DMS53 treated with DMSO at 0.1 percent for 48 hours (cell line): ENCODE measurements at regions not wholly inside any gene's neighbourhood (a gene's known extent, or its start where the extent isn't known, plus 50 kb on each side); places are given as distances from the start of the nearest gene placed in this dataset.

Experiments used
- DNase-seq: peaks from one replicate; lab custom pipeline; 2025; ENCODE audit not compliant: unreplicated experiment; lab: John Stamatoyannopoulos, UW

DNA sequence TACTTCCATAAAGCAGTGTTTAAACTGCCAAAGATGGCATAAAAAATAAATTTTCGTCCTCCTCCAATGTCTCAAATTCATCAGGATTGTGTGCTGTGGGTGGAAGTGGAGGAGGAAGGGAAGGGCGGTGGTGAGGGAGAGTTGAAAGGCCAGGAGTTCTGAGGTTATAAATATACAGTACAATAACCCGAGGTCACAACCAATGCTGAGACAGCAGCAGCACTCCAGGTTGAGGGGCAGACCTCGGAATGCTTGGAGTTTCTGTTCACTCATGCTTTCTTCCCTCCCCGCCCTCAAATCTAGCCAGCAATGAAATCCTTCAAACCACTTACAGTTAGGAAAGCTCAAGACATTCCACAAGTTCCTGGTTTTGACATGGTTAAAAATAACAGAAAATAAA, 134.0 kb upstream of the SMAD1 start:
- no peak for DNase-seq

DNA sequence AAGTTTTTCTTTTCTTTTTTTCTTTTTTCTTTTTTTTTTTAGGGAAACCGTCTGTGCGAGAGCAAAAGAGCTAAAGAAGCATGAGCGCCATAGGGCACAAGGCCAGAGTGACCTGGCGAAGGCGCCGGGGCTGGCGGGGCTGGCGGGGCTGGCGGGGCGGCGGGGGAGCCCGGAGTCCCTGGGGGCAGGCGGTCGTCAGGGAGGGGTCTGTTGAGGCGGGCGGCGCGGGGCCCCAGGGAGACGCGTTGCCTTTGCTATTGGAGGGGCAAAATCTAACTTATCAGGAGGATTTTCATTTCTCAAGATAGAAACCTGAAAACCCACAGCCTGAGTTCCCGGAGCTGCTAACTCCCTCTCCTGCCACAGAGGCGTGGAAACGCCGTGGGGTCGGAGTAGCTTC, 135.6 kb upstream of the SMAD1 start:
- DNase-seq, result no peak

DNA sequence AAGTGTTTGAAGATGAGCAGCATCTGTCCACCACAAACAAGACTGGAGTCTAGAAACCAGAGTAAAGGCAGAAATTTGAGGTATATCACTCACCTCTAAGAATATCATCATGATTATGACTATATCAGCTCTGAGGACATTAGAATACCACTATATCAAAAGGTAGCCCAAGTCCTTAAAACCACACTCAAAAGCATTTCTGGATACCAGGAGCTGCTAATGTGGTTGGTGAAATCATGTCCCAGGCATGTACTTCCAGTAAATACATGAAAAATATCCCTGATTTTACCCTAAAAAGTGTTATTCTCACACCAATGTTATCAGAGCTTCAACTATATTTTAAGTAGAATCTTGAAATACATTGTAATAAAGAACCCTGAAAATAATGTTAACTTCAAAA, 136.3 kb upstream of the SMAD1 start:
- no peak for DNase-seq

DNA sequence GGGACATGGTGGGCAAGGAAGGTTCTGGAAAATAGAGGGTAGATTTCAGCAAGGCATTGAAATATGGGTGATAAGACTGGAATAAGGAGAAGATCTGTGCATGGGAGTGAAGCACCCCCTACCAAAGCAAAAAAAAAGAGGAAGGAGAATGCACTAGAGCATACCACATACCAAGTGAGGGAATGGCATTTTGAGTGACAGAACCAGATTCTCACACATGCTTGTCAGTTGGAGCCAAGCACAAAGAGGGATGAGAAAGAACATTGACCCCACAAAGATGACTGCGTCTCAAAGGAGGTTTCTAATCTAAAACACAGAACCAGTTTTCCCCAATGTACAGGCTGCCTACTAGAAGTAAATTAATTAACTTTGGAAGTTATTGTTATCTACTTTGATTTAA, 140.3 kb upstream of the SMAD1 start:
- DNase-seq, result no peak

DNA sequence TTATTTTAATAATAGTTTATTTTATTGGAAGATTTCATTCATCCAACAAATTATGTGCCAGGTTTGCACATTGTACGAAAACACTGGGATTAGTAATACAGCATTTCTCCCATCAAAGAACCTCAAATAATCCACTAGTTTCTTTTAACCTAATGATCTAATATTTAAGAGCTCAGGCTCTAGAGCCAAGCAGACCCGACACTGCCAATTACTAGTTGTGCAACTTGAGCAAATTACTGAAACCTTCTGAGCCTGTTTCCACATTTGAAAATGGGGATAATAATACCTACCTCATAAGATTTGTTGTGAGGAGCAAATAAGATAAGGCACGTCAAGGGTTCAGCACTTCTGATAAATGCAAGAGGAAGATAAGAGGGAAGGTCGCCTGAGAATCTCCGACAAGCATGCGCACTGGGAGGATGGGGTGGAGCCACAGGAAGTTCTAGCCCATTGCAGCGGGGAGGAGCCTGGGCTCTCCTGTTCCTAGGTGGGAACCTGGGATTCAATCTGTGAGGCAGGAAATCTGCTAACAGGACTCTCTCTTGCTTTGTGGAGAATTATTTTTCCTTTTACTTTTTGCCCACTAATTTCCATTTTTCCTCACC, 141.5 kb upstream of the SMAD1 start:
- no peak for DNase-seq

DNA sequence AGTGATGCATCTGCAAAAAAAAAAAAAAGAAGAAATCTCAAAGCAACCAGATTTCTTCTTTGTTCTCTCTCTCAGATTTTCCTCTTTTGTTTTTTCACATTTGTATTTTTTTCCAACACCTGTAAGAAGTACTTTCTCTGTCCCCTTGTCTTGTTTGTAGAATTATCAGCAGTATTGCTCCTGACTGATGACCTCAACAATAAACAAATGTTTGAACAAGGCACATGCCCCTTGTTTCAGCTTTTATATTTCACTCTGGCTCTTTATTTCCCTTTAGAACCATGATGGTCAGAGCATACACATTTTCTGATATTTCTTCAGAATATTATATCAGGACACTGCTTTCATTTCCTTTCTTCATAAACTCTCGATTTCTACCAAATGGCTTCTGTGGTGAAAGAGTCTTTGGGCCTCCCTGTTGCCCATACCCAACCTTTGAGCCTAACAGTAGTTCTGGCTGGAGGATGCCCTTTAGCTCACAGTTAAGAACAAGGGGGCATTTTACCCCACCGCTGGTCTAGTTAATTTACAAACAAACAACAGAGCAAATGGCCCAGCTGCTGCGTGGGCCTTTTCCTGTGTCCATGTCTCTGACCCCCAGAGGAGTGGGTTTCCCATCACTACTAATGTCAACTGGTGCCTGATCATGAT, 142.5 kb upstream of the SMAD1 start:
- no peak for DNase-seq

DNA sequence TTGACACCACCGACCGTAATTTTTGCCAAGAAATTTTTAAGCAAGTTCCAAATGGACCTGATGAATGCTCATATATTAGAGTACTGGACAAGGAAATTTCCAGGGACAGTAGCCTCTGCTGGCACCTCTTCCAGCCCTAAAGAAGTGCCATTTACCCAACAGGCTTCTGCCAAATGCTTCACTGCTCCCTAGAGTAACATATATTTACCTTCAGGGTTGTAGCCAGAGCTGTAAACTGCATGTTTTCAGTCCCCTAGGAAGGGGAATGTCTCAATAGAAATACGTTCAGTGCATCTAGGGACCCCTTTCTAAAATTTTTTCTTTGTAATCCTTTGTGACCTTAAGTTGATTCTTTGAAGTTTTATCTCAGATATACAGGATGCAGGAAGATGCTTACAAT, 143.1 kb upstream of the SMAD1 start:
- no peak for DNase-seq

DNA sequence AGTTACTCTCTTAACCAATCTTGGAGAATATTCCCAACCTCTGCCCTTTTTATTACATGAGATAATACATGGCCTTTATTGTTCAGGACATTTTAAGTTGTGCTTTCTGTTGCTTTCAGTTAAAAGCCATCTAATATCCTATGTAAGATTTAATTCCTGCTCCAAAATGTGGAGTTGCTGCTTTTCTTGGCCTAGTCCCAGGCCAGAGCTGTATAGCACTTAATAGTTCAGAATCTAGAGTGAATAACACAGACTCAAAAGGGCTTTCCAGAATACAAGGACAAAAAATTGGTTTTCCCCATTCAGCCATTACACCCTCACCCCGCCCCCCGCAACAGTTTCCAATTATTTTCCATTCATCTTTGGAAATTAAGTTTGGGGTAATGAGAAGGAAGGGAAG, 144.3 kb upstream of the SMAD1 start:
- no peak for DNase-seq

DNA sequence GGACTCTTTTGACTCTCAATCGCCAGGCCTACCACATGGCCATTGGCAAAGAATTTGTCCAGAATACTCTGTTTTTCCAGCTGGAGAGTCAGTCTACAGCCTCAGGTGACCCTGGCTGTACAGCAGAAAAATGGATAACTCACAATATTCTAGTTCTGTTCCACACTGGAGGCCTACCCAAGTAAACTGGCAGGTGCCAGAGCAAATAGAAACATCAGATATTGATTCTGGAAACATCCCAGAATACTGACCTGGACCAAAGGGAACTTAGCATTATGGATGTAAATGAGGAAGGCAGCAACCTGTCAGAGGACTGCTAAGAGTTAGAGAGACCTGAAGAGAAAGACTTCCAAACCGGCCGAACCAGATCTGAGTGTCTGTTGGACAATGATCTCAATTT, 147.9 kb upstream of the SMAD1 start:
- peak; percentile 12 for DNase-seq

DNA sequence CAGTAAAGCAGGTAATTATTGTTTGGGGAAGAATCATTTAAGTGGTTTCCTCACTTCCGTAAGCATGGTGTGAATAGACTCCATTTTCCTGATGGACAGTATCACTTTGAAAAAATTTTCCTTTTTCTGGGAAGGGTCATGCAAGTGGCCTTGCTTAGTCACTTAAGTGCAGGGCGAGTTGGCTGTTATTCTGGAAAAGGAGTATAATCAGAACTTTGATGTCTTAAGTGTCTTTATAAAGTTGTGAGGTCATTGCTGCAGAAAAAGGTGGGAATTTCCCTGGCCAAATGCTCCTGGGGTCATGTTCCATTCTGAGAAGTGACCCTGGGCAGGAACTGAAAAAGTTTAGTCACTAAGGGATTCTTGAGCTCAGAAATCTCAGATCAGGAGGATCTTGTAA, 146.1 kb upstream of the OTUD4 start:
- DNase-seq, result no peak

DNA sequence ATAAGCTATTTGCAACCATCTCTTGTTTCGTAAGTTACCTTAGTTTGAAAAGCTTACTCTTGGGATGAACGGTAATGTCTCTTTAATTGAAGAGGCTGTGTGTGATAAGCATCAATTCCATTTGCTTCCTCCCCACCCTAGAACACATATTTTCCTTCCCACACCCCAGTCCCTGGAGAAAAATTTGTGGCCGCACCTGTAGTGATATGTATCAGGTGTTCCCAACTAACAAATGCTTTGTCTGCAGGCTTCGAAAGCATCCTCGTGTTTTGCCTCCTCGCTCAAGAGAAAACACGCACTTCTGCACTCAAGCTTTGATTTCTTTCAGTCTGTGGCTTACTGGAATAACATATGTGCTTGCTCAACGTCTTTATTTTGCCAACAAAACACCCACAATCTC, 143.8 kb upstream of the OTUD4 start:
- DNase-seq, result no peak

DNA sequence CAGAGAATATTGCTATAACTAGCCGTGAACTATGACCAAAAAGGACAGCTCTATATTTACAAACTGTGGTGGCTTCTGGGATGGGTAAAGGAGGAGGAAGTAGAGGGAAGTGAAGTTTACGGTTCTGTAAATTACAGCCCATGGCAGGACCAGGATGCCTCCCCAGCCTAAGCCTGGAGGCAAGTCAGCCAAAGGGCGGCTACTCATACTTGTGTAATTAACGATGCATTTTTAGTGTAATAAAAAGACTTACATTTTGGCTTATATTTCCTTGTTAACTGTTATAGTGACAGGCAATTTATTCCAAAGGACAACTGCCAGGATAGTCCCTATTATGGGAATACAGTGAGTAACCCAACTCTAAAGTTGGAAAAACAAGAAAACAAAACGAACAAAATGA, 139.9 kb upstream of the OTUD4 start:
- no peak for DNase-seq

DNA sequence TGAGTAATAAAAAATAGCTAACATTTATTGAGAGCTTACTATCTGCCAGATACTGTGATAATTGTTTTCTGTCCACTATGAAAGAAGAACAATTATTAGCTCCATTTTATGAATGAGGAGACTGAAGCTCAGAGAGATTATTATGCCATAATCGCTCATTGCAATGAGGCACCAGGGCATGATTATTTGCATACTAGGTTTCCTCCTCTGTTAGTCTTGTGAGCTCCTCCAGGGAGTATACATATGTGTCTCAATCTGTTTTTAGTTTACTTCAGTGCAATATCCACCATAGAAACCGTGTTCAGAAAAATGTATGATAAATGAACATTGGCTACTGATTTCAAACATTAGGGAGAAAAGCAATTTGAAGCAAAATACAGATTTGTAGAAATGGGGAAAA, 139.4 kb upstream of the OTUD4 start:
- DNase-seq, result no peak

DNA sequence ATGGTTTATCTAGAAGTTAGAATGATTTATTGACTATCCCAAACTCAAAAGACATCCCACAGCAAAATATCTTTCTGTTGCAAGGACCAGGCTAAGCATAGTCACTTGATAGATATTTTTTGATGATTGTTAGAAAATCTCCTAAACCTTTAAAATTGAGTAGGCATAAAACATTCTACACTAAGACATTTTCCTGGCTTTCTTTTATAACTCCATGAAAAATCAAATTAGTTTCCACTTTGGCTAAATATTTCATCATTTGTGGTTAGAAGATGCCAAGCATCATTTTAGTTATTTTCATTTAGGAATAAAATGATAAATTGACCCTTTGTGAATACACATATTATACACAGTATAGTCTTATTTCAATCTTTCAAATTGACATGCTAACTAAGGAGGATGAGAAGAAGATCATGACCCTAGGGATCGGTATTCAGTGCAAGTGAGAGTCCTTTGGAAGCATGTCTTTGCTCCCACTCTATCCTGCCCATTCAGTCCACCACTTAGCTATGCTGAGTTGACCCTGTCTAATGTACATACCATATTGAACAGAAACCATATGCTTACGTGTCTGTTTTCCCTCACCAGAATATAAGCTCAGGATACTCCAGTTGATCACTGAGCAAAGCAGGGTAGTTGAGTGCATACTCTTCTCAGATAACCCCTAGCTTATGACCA, 136.6 kb upstream of the OTUD4 start:
- no peak for DNase-seq

DNA sequence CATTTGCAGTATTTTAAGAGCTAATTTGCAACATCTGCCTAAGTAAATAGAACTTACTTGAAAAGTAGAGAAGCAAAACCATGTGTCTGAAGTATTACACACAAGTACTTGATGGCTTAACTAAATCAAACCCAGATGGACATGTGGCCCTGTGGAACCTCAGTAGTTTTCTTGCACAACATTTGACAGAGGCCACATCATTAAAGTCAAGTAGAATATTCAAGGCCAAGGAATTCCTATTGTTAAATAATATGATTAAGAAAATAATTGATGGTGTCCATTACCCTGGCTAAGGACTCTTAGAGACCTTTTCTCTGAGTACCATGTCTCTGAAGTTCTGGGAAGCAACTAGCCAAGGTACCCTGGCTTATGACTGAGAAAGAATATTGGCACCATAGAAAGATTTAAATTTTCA, 135.4 kb upstream of the OTUD4 start:
- DNase-seq, result no peak

DNA sequence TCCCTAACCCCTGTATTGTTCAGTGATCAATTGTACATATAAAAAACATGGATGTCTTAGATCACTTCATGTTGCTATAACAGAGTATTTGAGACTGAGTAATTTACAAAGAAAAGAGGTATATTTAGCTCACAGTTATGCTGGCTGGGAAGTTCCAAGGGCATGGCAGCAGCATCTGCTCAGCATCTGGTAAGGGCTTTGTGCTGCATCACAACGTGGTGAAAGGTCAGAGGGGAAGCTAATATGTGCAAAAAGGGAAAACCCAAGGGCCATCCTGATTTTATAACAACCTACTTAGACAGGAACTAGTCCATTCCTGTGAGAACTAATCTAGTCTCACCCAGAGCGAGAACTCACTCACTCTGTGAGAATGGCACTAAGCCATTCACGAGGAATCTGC, 128.2 kb upstream of the OTUD4 start:
- no peak for DNase-seq

DNA sequence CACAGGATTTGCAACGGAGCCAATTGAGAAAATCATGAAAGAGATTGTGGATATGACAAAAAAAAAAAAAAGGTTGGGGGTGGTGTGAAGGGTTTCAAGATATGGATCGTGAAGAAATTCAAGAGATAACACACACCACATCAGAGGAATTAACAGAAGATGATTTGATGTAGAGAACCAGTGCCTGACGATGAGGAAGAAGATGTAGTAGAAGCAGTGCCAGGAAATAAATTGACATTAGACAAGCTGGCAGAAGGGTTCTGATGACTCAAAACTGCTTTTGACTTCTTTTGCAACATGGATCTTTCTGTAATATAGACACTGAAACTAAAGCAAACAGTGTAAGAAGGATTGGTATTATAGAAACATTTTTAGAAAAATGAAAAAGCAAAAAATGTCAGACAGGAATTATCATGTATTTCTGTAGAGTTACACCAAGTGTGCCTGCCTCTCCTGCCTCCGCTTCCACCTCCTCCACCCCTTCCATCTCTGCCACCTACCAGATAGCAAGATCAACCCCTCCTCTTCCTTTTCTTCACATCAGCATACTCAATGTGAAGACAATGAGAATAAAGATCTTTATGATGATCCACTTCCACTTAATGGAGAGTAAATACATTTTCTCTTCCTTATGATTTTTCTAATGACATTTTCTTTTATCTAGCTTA, 127.5 kb upstream of the OTUD4 start:
- DNase-seq, result no peak

DNA sequence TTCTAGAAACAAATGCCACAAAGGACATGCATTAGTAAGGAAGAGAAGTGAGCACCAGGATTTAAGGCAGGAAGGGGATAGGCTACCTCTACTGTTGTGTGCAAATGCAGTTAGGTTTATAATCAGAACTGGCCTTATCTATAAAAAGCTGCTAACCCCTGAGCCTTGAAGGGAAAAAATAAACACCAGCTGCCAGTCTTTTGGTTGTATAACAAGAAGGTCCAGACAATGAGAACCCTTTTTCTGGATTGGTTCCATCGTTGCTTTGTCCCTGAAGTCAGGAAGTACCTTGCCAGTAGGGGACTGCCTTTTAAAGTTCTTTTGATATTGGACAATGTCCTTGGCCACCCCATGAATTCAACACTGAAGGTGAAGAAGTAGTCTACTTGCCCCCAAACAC, 126.7 kb upstream of the OTUD4 start:
- DNase-seq, result no peak

DNA sequence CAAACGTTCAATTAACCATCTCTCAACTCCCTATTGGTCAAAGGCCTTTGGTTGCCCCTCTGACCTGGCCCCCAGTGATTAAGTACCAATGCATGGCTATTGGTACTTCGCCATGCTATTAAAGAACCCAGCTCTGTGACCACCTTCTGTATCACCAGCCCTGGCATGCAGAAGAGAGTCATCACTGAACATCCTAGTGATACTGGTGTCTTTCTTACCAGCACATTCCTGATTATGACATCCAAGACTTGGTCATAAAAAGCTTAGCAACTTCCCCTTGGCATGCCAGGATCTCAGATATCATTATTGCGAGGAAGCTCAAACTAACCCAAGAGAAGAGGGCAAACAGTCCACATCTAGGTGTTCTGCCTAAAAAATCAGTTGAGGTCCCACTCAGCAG, 122.3 kb upstream of the OTUD4 start:
- no peak for DNase-seq

DNA sequence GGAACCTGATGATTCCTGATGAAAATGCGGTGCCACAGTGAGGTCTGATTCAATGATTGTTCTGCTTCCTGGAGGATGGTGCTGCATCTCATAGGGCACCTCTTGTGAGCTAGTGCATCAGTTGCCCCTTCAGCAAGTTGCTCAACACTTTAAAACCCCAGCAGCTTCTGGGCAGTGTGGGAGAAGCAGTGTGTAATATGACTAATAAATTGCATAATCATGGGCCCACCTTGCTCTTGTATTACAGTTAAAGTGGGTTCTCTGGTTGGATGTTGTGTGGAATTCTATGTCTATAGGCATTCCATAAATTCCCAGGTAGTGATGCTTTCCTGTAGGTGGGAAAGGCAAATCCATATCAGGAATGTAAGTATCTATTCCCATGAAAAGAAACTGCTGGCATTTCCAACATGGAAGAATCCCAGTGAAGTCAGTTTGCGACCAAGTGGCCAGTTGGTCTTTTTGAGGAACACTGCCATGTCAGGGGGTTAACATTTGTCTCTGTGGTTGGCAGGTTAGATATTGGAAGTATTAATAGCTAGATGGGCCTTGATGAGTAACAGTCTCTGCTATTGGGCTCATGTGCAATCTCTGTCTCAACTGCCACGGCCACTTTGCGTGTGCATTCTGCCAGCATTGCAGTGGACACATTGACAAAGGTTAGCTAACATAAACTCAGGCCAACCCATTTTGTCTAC, 121.1 kb upstream of the OTUD4 start:
- no peak for DNase-seq

DNA sequence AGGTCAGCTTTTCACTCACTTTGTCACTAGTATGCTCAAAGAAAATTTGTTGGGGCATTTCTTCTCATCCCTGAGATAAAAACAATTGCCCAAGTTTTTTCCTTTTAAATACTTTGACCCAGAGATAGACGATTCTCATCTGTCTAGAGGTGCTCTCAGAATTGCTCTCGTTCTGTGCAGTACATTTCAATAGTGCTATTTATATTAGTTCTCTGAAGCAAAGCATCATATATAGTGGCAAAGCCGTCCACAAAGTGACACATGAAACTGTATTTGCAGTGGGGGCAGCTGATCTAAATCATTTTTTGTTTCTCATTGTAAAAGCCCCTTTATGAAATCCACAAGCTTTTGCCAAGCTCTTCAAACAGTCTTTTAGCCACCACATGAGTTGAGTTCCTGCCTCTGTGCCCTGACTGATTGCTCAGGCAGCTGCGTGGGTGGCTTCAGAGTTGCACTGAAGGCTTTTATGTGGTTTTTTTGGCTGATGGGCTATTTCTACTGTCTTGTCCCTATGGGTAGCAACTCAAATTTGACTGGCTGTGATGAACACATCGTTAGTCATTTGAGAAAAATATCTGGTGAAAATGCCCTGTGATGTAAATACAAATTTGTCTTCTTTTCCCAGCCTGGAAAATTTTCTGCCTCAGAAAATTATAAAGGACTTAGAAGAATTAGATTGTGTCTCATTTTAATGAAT, 119.1 kb upstream of the OTUD4 start:
- no peak for DNase-seq
